Fibroblast of peridontal ligament (primary cell): ENCODE measurements at regions not wholly inside any gene's neighbourhood (a gene's known extent, or its start where the extent isn't known, plus 50 kb on each side); places are given as distances from the start of the nearest gene placed in this dataset.
"Not testable (repeated sequence)": the region's sequence is repeated elsewhere in the genome, so short reads cannot be mapped to it uniquely, and the experiment has no call there.

Source experiments
- DNase-seq: peaks from one replicate; pipeline ENCODE4 v3.0.0-alpha.2; 2010; ENCODE audit errors: extremely low read depth

GRCh38 chr4:173609158-173609557 lies 79.1 kb upstream of the HAND2 start:
- no peak for DNase-seq

- DNase-seq, result not testable (repeated sequence)
Observed at GRCh38 chr4:173608632-173609031, 78.6 kb upstream of the HAND2 start.

- no peak for DNase-seq
Observed at GRCh38 chr4:173591760-173592159, 61.7 kb upstream of the HAND2 start.

- DNase-seq, result no peak
Observed at GRCh38 chr4:173590697-173591096, 60.7 kb upstream of the HAND2 start.

GRCh38 chr4:173585876-173586572 lies 56.0 kb upstream of the HAND2 start:
- no peak for DNase-seq

- no peak for DNase-seq
Observed at GRCh38 chr4:173584506-173584905, 54.5 kb upstream of the HAND2 start.
